Stimulated activated CD8-positive, alpha-beta memory T cell treated with anti-CD3 and anti-CD28 coated beads, Interleukin-7, amount 100 ng/mL, for 4 hours (primary cell): ENCODE measurements at regions not wholly inside any gene's neighbourhood (a gene's known extent, or its start where the extent isn't known, plus 50 kb on each side); places are given as distances from the start of the nearest gene placed in this dataset.
A peak's percentile ranks its signal among the peaks of the same experiment; 100 is the strongest.
"Not testable (repeated sequence)": the region's sequence is repeated elsewhere in the genome, so short reads cannot be mapped to it uniquely, and the experiment has no call there.

Source experiments
- DNase-seq, 2 donors: peaks; one replicate each; pipeline ENCODE4 v3.0.0-alpha.2; 2020; ENCODE audit warnings: low read depth in 2 of 2

DNA sequence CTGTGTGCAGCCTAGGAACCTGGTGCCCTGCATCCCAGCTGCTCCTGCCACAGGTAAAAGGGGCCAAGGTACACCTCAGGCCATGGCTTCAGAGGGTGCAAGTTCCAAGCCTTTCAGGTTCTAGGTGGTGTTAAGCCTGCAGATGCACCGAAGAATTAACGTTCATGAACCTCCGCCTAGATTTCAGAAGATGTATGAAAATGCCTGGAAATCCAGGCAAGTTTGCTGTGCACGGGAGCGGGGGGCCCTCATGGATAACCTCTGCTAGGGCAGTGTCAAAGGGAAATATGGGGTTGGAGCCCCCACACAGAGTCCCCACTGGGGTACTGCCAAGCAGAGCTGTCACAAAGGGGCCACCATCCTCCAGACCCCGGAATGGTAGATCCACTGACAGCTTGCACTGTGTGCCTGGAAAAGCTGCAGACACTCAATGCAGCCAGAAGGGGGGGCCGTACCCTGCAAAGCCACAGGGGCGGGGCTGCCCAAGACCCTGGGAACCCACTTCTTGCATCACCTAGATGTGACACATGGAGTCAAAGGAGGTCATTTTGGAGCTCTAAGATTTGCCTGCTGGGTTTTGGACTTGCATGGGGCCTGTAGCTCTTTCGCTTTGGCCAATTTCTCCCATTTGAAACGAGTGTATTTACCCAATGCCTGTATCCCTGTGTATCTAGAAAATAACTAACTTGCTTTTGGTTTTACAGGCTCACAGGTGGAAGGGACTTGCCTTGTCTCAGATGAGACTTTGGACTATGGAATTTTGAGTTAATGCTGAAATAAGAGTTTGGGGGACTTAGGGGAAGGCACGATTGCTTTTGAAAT lies 145.2 kb upstream of the C1QTNF3 start:
- DNase-seq, result not testable (repeated sequence)

GRCh38 chr5:34189246-34189645 lies 146.2 kb upstream of the C1QTNF3 start:
- not testable (repeated sequence) for DNase-seq

GRCh38 chr5:34189752-34190411 lies 146.9 kb upstream of the C1QTNF3 start:
- DNase-seq, result not testable (repeated sequence)

- DNase-seq, result not testable (repeated sequence)
Observed at GRCh38 chr5:34190466-34190865, 147.5 kb upstream of the C1QTNF3 start.

DNA sequence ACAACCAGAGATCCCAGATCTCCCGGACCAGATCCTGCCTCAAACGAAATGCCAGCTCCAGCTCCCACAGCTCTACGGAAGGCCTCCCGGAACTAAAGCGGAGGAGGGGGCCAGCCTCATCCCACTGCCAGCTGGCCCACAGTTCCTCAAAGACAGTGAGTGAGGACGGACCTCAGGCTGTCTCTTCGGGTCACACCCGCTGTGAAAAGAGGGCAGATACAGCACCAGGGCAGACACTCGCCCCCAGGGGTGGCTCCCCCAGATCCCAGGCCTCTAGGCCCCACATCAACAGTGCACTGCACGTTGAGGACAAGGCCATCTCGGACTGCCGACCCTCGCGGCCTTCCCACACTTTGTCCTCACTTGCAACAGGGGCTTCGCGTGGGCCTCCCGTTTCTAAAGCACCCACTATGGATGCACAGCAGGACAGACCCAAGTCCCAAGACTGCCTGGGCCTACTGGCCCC lies 148.3 kb upstream of the C1QTNF3 start:
- DNase-seq, result not testable (repeated sequence)

DNA sequence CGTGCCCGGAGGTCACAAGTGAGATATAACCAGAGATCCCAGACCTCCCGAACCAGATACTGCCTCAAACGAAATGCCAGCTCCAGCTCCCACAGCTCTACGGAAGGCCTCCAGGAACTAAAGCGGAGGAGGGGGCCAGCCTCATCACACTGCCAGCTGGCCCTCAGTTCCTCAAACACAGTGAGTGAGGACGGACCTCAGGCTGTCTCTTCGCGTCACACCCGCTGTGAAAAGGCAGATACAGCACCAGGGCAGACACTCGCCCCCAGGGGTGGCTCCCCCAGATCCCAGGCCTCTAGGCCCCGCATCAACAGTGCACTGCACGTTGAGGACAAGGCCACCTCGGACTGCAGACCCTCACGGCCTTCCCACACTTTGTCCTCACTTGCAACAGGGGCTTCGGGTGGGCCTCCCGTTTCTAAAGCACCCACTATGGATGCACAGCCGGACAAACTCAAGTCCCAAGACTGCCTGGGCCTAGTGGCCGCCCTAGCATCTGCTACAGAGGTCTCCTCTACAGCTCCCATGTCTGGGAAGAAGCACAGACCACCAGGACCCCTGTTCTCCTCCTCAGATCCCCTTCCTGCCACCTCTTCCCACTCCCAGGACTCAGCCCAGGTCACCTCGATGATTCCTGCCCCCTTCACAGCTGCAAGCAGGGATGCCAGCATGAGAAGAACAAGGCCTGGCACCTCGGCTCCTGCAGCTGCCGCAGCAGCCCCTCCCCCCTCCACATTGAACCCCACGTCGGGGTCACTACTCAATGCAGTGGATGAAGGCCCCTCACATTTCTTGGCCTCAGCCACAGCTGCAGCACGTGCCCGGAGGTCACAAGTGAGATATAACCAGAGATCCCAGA lies 149.3 kb upstream of the C1QTNF3 start:
- not testable (repeated sequence) for DNase-seq

DNA sequence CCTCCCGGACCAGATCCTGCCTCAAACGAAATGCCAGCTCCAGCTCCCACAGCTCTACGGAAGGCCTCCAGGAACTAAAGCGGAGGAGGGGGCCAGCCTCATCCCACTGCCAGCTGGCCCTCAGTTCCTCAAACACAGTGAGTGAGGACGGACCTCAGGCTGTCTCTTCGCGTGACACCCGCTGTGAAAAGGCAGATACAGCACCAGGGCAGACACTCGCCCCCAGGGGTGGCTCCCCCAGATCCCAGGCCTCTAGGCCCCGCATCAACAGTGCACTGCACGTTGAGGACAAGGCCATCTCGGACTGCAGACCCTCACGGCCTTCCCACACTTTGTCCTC lies 149.9 kb upstream of the C1QTNF3 start:
- DNase-seq, result not testable (repeated sequence)

DNA sequence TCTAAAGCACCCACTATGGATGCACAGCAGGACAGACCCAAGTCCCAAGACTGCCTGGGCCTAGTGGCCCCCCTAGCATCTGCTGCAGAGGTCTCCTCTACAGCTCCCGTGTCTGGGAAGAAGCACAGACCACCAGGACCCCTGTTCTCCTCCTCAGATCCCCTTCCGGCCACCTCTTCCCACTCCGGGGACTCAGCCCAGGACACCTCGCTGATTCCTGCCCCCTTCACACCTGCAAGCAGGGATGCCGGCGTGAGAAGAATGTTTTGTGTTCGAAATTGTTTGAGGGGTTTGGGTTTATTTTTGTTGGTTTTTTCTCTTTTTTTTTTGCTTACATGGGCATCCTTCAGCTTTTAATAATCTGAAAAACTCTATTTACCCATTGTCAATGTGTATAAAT lies 150.3 kb upstream of the C1QTNF3 start:
- DNase-seq, result not testable (repeated sequence)

- DNase-seq, result not testable (repeated sequence)
Observed at GRCh38 chr5:34193804-34194203, 150.8 kb upstream of the C1QTNF3 start.

- DNase-seq, result not testable (repeated sequence)
Observed at GRCh38 chr5:34196091-34196490, 153.1 kb upstream of the C1QTNF3 start.

DNA sequence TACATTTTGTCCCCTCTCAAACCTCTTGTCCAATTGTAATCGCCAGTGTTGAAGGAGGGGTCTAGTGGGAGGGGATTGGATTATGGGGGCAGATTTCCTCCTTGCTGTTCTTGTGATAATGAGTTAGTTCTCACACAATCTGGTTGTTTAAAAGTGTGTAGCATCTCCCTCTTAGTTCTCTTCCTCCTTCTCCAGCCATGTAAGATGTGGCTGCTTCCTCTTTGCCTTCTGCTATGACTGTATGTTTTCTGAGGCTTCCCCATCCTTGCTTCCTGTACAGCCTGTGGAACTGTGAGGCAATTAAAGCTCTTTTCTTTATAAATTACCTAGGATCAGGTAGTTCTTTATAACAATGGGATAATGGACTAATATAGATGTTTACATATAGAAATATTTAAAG lies 162.3 kb upstream of the C1QTNF3 start:
- not testable (repeated sequence) for DNase-seq

GRCh38 chr5:34217386-34217785 lies 174.4 kb upstream of the C1QTNF3 start:
- not testable (repeated sequence) for DNase-seq

DNA sequence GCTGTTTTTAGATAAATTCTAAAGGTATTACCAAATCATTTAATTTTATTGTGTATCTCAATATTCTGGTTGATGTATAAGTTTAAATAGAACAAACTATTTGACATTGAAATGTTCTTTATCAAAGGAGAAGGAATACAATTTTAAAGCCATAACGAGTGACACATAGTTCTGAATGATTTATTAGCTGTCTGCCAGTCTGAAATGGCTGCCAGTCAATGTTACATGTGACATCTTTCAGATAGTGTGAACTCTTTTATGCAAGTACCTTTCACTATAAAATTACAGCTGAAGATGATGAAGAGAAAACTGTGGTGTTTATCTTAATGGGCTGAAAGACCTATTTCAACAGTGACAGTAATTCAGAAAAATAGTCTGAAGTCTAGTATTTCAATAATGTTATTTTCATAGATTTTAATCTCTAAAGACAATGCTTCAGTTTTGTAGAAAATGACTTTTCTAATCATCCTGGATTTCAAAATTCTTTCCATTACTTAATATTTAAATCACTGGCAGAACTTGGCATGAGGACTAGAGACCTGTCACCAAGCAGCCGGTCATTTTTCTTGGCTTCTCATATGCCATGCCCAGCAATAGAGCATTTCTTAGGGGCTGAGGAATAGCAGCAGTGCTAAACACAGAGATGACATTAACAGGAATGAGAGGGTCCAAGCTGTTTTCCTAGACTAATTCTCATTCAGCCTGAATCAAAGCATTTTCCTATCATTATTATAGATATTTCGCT lies 178.5 kb upstream of the C1QTNF3 start:
- DNase-seq, result not testable (repeated sequence)

- not testable (repeated sequence) for DNase-seq
Observed at GRCh38 chr5:34223158-34223557, 180.1 kb upstream of the C1QTNF3 start.

DNA sequence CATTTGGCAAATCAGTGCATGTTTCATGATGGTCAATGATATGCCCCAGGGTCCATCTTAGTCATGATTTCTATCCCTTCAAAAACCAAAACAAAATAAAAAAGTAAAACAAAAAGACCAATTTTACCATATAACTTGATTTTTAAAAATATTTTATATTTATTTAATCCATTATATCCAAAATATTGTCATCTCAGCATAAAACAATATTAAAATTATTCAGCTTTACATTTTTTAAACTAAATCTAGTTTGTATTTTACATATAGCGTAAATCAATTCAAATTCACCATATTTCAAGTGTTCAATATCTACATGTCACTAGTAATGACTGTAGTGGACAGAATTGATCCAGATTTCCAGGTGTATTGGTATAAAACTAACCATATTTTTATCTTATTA lies 187.4 kb upstream of the C1QTNF3 start:
- not testable (repeated sequence) for DNase-seq

DNA sequence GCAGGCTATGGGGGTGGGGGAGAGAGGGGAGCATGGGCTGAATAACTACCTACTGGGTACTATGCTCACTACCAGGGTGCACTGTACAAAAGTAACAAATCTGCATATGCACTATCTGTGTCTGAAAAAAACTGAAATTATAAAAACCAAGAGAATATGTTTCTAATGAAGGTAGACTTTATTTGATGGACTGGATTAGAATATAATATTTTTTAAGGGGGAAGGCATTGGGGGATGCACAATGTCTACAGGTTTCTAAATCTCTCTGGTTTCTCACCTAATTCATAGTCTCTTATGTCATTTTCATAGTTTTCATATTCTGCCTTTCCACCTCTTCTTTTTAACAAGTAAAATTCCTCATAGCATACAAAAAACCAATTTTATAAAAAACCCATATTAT lies 200.8 kb upstream of the C1QTNF3 start:
- not testable (repeated sequence) for DNase-seq

- peak; percentile 52 to 72 for DNase-seq
Observed at GRCh38 chr5:34244281-34245031, 201.4 kb upstream of the C1QTNF3 start.

DNA sequence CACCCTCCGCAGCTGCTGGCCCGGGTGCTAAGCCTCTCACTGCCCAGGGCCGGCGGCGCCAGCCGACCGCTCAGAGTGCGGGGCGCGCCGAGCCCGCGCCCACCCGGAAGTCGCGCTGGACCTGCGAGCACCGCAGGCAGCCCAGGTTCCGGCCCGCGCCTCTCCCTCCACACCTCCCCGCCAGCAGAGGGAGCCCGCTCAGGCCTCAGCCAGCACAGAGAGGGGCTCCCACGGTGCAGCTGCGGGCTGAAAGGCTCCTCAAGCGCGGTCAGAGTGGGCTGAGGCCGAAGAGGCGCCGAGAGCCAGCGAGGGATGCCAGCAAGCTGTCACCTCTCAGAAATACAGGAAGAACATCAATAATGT lies 202.0 kb upstream of the C1QTNF3 start:
- DNase-seq, result peak in 1 of 2 donors; percentile 47

DNA sequence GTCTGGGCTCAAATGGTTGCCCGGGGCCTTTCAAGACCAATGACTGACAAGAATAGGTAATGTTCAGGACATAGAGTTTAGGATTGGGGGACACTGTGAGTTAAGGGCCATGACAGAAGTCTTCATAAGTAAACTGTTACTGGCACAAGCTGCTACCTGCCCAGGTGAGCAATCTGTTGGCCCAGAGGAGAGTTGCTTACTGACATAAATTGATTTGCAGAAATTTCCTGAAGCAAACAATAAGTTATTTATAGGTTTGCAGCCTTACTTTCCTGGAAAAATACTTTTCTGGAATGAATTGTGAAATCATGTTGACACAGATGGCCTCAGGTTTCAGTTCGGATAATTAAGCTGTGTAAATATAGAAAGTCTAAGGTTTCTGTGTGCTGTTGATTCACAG lies 202.8 kb upstream of the C1QTNF3 start:
- DNase-seq, result not testable (repeated sequence)

- not testable (repeated sequence) for DNase-seq
Observed at GRCh38 chr5:34258598-34258997, 215.6 kb upstream of the C1QTNF3 start.

DNA sequence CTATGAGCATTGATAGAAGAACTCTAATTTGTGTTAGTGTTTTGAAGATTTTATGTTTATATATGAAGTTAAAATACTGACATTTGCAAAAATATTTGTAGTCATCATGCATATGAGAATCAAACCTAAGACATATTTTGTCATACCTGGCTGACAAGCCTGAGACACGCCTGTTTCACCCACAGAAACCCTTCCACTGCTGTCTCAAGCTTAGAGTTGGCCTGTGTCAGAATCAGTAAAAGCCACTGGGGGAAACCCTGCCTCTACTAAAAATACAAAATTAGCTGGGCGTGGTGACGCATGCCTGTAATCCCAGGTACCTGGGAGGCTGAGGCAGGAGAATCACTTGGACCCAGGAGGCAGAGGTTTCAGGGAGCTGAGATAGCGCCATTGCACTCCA lies 218.0 kb upstream of the C1QTNF3 start:
- DNase-seq, result not testable (repeated sequence)
